ENCODE measurements at regions not wholly inside any gene's neighbourhood (a gene's known extent, or its start where the extent isn't known, plus 50 kb on each side); places are given as distances from the start of the nearest gene placed in this dataset.

GRCh38 chr5:23132231-23132630 lies 279.1 kb upstream of the CDH12 start:
- Histone ChIP-seq H3K79me1 (ENCODE audit: insufficient read depth, low read depth, low read length, poor library complexity, severe bottlenecking) (no peaks in the 10 kb centered on the region), H2BK120ac (ENCODE audit: low read depth, low read length, poor library complexity, severe bottlenecking) (no peak overlapping the region), H3K4me1 (ENCODE audit: insufficient read depth, low read length) (no peaks in the 10 kb centered on the region), H3K23me2 (ENCODE audit: insufficient read length, low read depth, low read length, poor library complexity, severe bottlenecking) (no peaks in the 10 kb centered on the region), H2BK5ac (ENCODE audit: insufficient read length, low read length) (no peak overlapping the region), H2AFZ (ENCODE audit: low read length) (no peak overlapping the region), H2BK15ac (ENCODE audit: low read depth, low read length) (no peak overlapping the region), H3K4ac (ENCODE audit: low read depth, low read length) (no peak overlapping the region), H4K91ac (ENCODE audit: insufficient read length, low read depth, low read length) (no peak overlapping the region), H3K9me3 (ENCODE audit: control insufficient read depth, low read depth, low read length) (no peaks in the 10 kb centered on the region), H3K14ac (ENCODE audit: insufficient read depth, low read length) (no peak overlapping the region), H2BK20ac (ENCODE audit: low read depth, low read length, poor library complexity, severe bottlenecking) (no peak overlapping the region), H4K8ac (replicated peaks; ENCODE audit: insufficient read length, low read depth, low read length) (no peak overlapping the region), H3K27me3 (ENCODE audit: insufficient read depth, low read length) (no peaks in the 10 kb centered on the region), H2BK12ac (ENCODE audit: insufficient read length, low read depth, low read length) (no peak overlapping the region), H3T11ph (ENCODE audit: low read length) (no peak overlapping the region), H3K56ac (ENCODE audit: insufficient read length, low read depth, low read length) (no peak overlapping the region), H3K18ac (ENCODE audit: insufficient read length, low read depth, low read length) (no peak overlapping the region), H3K79me2 (ENCODE audit: insufficient read depth, low read length) (no peaks in the 10 kb centered on the region), H3K27ac (ENCODE audit: insufficient read length, low read depth, low read length) (no peak overlapping the region), H2AK5ac (ENCODE audit: insufficient read length, low read length) (no peak overlapping the region), H3K9ac (ENCODE audit: extremely low read depth, insufficient read length, low read length) (no peak overlapping the region), H4K5ac (ENCODE audit: insufficient read length, low read depth, low read length) (no peak overlapping the region), H3K4me2 (ENCODE audit: insufficient read depth, insufficient read length, low read length) (no peak overlapping the region), H4K20me1 (ENCODE audit: control insufficient read depth, insufficient read depth, insufficient read length) (no peaks in the 10 kb centered on the region), H3K23ac (ENCODE audit: insufficient read length, low read depth, low read length) (no peak overlapping the region)
- H3K9me3 Mint-ChIP-seq: peaks cover 6 to 10% of the 10 kb centered on the region in 2 experiments
- H3K4me3 Mint-ChIP-seq: no peak overlapping the region
- H3K27me3 Mint-ChIP-seq (ENCODE audit: low read depth): no peaks in the 10 kb centered on the region
- no CpG with 5 or more reads among the region's 2 CpGs for WGBS (ENCODE audit: extremely low coverage, insufficient read length, low lambda C conversion rate)
- no peak overlapping the region for H3K27ac Mint-ChIP-seq
- H3K4me1 Mint-ChIP-seq: no peaks in the 10 kb centered on the region
- no peak for TF ChIP-seq CTCF (conservative IDR thresholded peaks at IDR 0.05)
- H3K36me3 Mint-ChIP-seq (ENCODE audit: insufficient read depth in 1 of 3, low read depth in 3 of 3): peaks cover 0 to 13% (median 0%) of the 10 kb centered on the region in 3 experiments; a peak in 2 of 7 replicates
- no peak for DNase-seq

Measured in H9 (cell line).